ENCODE measurements at regions not wholly inside any gene's neighbourhood (a gene's known extent, or its start where the extent isn't known, plus 50 kb on each side); places are given as distances from the start of the nearest gene placed in this dataset.

DNA sequence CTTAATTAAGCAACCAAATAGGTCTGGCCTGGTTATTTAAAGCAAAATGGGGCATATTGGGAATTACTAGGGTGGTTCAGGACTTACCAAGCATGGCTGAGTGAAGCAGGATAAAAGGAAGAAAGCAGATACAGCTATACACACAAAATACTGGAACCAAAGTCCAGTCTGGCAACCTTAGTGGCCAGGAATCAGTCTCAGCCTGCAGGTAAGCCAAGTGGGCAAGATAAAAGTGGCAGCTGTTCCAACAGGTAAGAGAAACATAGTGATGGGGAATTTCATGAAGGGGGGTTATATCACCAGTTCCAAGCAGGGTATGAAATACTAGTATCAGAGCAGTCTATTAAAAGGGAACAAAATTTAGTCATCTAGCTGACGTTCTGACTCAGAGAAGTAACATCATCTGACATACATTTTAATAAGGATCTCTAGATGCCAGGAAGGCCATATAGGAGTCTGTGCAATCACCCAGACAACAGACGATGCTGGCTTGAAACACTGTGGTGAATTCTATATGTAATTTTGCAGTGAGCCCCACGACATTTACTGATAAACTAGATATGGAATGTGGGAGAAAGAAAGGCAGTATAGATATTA is 292.1 kb upstream of the HSF2 start:
- Histone ChIP-seq H3K36me3 (ENCODE audit: control insufficient read depth in 2 of 2, insufficient read depth in 2 of 2, low read length in 1 of 2) (no peaks in the 10 kb centered on the region), H3K9me3 (replicated peaks; ENCODE audit: control insufficient read depth, insufficient read depth, low read length) (no peaks in the 10 kb centered on the region), H3K27me3 (replicated peaks in 1 of 2; ENCODE audit: control insufficient read depth in 2 of 2, insufficient read depth in 2 of 2, low read length in 1 of 2) (no peaks in the 10 kb centered on the region), H3K79me2 (ENCODE audit: control insufficient read depth, insufficient read depth, low read length) (no peaks in the 10 kb centered on the region), H3K4me1 (ENCODE audit: control insufficient read depth, insufficient read depth, low read length) (no peaks in the 10 kb centered on the region), H2AFZ (ENCODE audit: control insufficient read depth, low read depth, low read length) (no peak overlapping the region), H3K4me2 (ENCODE audit: control insufficient read depth, insufficient read depth) (no peak overlapping the region), H3K9ac (ENCODE audit: control insufficient read depth, insufficient read depth, low read length) (no peak overlapping the region), H3K27ac (ENCODE audit: control insufficient read depth, insufficient read depth) (no peak overlapping the region), H4K20me1 (ENCODE audit: control insufficient read depth, insufficient read depth) (no peaks in the 10 kb centered on the region), H3K4me3 (no peak overlapping the region)
- ATAC-seq (no peak), FAIRE-seq (no peak), DNase-seq (ENCODE audit: low read depth, low spot score) (no peak)
- RAD21 ChIA-PET (ENCODE audit: unreplicated experiment): no interaction called here
- SMC1A ChIA-PET (ENCODE audit: uncharacterized antibody, unreplicated experiment): no interaction called here
- in situ Hi-C loops (cut with MboI): no loop called here
- WGBS (ENCODE audit: insufficient coverage, insufficient replicate concordance, low lambda C conversion rate, missing lambda C conversion rate): 19% methylated on average over 3 of the region's 3 CpGs
- no peak for TF ChIP-seq NFIC (IDR thresholded peaks at IDR 0.05; ENCODE audit: low read depth, low read length)
- no peak for TF ChIP-seq MXI1 (IDR thresholded peaks at IDR 0.05; ENCODE audit: low read depth, low read length)
- TF ChIP-seq, protein P1, sequence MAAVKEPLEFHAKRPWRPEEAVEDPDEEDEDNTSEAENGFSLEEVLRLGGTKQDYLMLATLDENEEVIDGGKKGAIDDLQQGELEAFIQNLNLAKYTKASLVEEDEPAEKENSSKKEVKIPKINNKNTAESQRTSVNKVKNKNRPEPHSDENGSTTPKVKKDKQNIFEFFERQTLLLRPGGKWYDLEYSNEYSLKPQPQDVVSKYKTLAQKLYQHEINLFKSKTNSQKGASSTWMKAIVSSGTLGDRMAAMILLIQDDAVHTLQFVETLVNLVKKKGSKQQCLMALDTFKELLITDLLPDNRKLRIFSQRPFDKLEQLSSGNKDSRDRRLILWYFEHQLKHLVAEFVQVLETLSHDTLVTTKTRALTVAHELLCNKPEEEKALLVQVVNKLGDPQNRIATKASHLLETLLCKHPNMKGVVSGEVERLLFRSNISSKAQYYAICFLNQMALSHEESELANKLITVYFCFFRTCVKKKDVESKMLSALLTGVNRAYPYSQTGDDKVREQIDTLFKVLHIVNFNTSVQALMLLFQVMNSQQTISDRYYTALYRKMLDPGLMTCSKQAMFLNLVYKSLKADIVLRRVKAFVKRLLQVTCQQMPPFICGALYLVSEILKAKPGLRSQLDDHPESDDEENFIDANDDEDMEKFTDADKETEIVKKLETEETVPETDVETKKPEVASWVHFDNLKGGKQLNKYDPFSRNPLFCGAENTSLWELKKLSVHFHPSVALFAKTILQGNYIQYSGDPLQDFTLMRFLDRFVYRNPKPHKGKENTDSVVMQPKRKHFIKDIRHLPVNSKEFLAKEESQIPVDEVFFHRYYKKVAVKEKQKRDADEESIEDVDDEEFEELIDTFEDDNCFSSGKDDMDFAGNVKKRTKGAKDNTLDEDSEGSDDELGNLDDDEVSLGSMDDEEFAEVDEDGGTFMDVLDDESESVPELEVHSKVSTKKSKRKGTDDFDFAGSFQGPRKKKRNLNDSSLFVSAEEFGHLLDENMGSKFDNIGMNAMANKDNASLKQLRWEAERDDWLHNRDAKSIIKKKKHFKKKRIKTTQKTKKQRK (IDR thresholded peaks at IDR 0.05; ENCODE audit: low read depth, low read length): no peak
- no peak for TF ChIP-seq TBL1XR1 (IDR thresholded peaks at IDR 0.05; ENCODE audit: low read depth, low read length)
- no peak for TF ChIP-seq FOXM1 (IDR thresholded peaks at IDR 0.05; ENCODE audit: low read depth, low read length)
- TF ChIP-seq CHD2 (IDR thresholded peaks at IDR 0.05; ENCODE audit: borderline replicate concordance, low read depth, low read length): no peak
- TF ChIP-seq, protein P2, sequence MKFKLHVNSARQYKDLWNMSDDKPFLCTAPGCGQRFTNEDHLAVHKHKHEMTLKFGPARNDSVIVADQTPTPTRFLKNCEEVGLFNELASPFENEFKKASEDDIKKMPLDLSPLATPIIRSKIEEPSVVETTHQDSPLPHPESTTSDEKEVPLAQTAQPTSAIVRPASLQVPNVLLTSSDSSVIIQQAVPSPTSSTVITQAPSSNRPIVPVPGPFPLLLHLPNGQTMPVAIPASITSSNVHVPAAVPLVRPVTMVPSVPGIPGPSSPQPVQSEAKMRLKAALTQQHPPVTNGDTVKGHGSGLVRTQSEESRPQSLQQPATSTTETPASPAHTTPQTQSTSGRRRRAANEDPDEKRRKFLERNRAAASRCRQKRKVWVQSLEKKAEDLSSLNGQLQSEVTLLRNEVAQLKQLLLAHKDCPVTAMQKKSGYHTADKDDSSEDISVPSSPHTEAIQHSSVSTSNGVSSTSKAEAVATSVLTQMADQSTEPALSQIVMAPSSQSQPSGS (IDR thresholded peaks at IDR 0.05; ENCODE audit: low read length): no peak
- TF ChIP-seq FOXK2 (IDR thresholded peaks at IDR 0.05): no peak
- no peak for TF ChIP-seq SREBF2 (IDR thresholded peaks at IDR 0.05; ENCODE audit: low read length)
- TF ChIP-seq TAF1 (IDR thresholded peaks at IDR 0.05; ENCODE audit: borderline replicate concordance, low read depth, low read length): no peak
- TF ChIP-seq, protein P3, sequence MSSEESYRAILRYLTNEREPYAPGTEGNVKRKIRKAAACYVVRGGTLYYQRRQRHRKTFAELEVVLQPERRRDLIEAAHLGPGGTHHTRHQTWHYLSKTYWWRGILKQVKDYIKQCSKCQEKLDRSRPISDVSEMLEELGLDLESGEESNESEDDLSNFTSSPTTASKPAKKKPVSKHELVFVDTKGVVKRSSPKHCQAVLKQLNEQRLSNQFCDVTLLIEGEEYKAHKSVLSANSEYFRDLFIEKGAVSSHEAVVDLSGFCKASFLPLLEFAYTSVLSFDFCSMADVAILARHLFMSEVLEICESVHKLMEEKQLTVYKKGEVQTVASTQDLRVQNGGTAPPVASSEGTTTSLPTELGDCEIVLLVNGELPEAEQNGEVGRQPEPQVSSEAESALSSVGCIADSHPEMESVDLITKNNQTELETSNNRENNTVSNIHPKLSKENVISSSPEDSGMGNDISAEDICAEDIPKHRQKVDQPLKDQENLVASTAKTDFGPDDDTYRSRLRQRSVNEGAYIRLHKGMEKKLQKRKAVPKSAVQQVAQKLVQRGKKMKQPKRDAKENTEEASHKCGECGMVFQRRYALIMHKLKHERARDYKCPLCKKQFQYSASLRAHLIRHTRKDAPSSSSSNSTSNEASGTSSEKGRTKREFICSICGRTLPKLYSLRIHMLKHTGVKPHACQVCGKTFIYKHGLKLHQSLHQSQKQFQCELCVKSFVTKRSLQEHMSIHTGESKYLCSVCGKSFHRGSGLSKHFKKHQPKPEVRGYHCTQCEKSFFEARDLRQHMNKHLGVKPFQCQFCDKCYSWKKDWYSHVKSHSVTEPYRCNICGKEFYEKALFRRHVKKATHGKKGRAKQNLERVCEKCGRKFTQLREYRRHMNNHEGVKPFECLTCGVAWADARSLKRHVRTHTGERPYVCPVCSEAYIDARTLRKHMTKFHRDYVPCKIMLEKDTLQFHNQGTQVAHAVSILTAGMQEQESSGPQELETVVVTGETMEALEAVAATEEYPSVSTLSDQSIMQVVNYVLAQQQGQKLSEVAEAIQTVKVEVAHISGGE (CRISPR knock-in tag; IDR thresholded peaks at IDR 0.05): no peak
- no peak for TF ChIP-seq CEBPB (IDR thresholded peaks at IDR 0.05; ENCODE audit: borderline replicate concordance in 1 of 2, low read depth in 2 of 2, low read length in 2 of 2)
- no peak for TF ChIP-seq BCL11A (IDR thresholded peaks at IDR 0.05; ENCODE audit: low read depth, low read length)
- TF ChIP-seq, protein P4, sequence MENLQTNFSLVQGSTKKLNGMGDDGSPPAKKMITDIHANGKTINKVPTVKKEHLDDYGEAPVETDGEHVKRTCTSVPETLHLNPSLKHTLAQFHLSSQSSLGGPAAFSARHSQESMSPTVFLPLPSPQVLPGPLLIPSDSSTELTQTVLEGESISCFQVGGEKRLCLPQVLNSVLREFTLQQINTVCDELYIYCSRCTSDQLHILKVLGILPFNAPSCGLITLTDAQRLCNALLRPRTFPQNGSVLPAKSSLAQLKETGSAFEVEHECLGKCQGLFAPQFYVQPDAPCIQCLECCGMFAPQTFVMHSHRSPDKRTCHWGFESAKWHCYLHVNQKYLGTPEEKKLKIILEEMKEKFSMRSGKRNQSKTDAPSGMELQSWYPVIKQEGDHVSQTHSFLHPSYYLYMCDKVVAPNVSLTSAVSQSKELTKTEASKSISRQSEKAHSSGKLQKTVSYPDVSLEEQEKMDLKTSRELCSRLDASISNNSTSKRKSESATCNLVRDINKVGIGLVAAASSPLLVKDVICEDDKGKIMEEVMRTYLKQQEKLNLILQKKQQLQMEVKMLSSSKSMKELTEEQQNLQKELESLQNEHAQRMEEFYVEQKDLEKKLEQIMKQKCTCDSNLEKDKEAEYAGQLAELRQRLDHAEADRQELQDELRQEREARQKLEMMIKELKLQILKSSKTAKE (IDR thresholded peaks at IDR 0.05; ENCODE audit: low read depth, poor library complexity, severe bottlenecking): no peak
- POLR2A ChIA-PET: no interaction called here
- intact Hi-C loops (cut with micrococcal nuclease; ENCODE audit: unreplicated experiment): no loop called here
- CTCF ChIA-PET: interaction anchor here (0.6 kb wide), 1 partner anchor 10 kb away, joined by 3 read pairs; no protein-coding TSS in a partner anchor
- no TSS peak for BruUV-seq (replicated peaks)

Measured in GM12878 (cell line).